Endometrium (tissue), 2 donors: ENCODE measurements at regions not wholly inside any gene's neighbourhood (a gene's known extent, or its start where the extent isn't known, plus 50 kb on each side); places are given as distances from the start of the nearest gene placed in this dataset.
"Not testable (repeated sequence)": the region's sequence is repeated elsewhere in the genome, so short reads cannot be mapped to it uniquely, and the experiment has no call there.

ENCODE experiments used
- FAIRE-seq: peaks from 2 replicates; lab custom pipeline; 2012; peaks lifted over from hg19 to GRCh38; lab: Jason Lieb, UNC
- donor health status: control.
- donor health status: control.

DNA sequence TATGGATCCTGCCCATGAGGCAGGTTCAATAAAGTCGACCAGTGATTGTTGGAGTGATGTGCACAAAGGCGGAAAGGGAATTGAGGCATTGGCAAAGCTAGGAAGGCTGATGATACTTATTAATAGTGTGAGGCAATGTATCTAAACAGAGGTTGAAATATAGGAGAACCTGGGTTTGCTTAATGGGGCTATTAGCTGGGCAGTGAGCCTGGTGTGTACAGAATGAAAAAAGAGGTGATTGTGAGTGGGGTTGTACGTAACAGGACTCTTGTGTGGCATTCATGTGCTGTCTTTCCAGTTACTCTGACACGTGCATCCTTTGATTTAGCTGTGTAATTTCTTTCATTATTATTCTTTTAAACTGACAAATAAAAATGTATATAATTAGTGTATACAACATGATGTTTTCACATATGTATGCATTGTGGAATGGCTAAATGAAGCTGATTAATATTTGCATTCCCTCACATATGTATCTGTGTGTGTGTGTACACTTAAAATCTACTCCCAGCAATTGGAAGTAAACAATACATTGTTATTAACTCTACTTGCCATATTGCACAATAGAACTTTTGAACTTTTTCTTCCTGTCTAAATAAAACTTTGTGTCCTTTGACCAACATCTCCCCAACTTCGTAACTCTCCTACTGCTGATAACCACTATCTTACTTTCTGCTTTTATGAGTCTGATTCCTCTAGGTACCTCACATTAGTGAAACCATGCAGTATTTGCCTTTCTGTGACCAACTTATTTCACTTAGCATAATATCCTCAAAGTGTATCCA, 220.5 kb upstream of the SLC35B3 start:
- no peak for FAIRE-seq

DNA sequence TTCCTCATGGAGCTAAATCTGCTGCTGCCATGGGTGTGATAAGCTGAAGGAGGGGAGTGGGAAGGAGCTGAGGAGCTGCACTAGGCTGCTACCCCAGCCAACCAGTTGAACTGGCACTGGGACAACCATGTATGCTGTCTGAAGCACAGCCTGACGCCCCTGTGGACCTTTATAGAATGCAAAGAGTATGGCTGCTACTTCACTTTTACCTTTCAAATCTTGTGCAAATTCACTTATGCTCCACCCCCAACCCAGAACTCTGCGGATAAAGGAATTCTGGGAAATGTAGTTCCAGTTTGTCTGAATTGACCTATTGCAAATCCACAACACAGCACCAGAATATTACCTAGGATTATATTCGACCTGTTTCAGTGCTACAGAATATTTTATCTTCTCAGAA, 217.4 kb upstream of the SLC35B3 start:
- no peak for FAIRE-seq

DNA sequence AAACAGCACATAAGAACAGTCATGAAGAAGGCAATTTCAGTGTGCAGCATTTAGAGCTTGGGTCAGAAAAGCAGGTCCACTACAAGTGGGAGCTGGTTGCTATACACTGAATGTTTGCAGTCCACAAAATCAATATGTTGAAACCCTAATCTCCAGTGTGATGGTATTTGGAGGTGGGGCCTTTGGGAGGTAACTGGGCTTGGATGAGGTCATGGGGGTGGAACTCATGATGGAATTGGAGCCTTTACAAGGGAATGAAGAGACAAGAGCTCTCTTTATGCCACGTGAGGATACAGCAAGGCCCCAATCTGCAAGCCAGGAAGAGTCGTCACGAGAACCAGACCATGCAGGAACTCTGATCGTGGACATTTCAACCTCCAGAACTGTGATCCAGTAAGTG, 216.7 kb upstream of the SLC35B3 start:
- FAIRE-seq, result no peak

DNA sequence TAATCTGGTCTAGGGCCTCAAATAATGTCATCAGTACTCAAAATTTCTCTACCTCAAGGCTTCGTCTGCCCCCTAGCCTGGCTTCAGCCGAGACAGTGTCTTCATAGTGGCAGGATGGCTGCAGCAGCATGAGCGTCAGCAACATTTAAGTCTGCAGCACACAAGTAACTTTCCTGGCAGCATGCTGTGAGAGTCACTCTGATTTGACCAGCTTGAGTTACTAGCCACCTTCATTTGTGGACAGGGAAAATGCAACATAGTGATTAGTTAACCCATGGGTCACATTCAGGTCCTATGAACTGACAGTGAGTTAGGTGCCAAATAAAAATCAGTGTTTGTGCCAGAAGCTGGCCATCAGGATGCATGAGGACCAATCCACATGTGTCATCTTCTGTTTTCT, 209.9 kb upstream of the SLC35B3 start:
- no peak for FAIRE-seq

DNA sequence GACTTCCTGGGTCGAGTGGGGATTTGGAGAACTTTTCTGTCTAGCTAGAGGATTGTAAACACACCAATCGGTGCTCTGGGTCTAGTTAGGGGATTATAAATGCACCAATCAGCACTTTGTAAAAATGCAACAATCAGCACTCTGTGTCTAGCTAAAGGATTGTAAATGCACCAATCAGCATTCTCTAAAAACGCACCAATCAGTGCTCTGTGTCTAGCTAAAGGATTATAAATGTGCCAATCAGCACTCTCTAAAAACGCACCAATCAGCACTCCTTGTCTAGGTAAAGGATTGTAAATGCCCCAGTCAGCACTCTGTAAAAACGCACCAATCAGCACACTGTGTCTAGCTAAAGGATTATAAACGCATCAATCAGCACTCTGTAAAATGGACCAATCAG, 209.0 kb upstream of the SLC35B3 start:
- FAIRE-seq, result no peak

DNA sequence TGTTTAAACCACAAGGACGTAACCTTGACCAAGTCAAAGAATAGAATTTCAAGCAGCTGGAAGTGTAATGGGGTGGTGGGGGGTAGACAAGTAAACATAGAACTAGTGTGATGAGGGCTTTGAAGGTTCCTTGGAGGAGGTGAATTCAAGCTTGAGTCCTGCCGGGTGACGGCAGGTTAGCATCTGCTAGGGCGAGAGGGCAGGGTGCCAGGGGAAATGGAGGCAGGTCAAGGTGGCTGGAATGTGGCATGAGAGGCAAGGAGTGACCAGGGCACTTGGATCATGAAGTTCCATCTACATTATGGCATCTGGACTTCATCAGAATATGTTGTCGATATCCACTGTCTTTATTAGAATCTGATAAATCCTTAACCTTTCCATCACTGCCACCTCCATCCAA, 207.5 kb upstream of the SLC35B3 start:
- no peak for FAIRE-seq

DNA sequence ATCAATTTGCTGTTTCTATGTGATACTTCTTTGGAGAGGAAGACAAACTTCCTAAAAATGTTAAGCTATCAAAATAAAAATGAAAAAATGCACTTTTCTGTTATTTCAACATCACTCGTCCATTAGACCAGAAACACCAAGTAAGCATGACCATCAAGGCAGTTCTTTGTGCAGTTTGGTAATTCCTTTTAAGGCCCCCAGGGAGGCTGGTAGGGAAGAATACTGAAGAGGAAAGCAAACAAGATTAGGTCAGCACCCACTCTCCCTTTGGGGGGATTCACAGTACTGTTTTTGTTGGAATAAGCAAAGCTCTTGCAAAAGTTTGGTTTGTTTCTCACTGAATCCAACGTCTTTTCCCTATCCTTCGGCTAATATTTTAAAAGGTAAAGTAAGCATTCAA, 206.8 kb upstream of the SLC35B3 start:
- no peak for FAIRE-seq

DNA sequence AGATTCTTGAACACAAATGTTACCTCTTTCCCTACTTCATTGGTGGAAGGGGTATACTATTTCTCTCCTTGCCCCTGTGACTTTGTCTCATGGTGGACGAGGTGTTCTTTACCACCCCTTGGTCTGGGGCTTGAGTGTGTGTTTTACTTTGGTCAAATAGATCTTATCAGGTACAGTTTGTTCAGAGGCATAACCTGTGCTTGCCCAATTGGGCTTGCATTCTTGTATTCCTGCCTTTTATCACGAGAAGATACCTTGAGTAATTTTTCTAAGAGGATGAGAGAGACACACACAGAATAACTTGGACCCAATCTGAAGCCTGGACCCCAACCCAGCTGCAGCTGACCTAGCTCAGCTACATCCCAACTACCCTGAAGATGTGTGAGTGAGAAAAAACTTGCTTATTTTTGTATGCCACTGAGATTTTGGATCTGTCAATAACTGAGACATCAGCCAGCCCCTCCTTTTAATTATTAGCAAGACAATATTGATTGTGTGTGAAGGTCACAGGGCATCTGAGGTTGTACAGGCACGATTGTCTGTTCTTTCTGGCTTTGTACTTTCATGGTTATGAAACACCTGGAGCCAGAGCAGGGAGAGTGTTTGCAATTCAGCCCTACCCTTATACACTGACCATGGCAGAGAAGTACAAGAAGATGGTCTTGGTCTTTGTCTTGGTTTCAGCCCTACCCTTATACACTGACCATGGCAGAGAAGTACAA, 204.7 kb upstream of the SLC35B3 start:
- FAIRE-seq, result no peak

DNA sequence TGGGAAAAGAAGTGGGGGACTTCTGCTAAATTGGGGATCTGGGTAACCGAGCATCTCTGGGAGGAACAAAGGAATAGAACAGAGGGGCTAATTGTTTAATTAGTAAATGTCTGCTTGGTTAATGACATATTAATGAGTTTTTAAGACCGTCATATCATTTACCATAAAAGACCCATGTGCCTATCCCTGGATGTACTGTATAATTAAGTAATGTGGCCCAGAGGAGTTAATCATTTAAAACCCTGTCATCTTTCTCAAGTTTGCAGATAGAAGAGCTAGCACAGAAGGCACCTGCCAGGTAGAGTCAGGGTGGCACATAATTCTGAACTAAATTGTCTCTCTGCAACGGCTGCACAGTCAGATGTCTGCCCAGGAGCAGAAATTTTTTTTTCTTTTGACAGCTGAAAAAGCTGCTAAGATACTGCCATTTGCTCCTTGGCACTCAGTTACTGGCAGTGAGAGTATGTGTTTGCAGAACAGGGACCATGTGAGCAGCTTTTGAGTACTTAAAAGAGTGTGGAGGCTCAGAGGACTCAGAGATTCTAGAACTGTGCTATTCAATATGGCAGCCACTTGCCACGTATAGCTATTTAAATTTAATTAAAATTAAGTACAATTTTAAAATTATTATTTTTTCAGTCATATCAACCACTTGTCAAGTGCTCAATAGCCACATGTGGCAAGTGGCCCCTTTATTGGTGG, 202.7 kb upstream of the SLC35B3 start:
- no peak for FAIRE-seq

DNA sequence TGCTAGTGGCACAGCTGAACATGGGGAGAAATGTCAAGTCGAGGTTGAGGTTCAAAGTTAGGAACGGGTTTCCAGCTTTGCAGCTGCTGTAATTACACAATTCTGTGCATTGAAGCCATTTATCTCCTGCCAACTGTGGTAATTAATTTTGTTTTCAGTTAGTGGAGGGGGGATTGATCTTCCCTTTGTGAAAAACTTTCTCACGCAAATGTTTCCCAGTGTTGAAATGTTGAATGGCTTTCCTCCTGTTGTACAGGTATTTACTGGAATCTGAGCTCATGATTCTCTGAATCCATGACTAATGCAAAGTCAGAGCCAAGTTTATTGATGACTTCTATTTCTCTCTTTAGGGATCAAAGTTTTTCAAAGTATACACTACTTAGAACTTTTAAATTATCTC, 198.4 kb upstream of the SLC35B3 start:
- FAIRE-seq, result no peak

DNA sequence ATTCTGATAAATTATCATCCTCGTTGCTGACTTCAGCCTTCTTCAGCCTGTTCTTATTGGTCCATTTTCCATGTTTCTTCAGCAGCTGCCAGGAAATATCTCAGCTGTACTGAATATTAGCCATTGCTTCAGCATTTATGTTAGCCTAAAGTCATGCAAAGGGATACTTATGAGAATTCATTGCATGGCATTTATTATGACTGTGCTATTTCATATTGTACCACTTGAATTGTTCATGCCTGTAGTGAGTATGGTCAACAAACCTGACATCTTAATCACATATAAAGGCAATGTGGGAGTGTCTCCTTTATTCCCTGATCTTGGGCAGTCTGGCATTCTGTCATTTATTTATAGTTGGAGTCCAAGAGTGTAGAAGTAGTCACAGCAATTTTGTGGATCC, 193.4 kb upstream of the SLC35B3 start:
- FAIRE-seq, result no peak

DNA sequence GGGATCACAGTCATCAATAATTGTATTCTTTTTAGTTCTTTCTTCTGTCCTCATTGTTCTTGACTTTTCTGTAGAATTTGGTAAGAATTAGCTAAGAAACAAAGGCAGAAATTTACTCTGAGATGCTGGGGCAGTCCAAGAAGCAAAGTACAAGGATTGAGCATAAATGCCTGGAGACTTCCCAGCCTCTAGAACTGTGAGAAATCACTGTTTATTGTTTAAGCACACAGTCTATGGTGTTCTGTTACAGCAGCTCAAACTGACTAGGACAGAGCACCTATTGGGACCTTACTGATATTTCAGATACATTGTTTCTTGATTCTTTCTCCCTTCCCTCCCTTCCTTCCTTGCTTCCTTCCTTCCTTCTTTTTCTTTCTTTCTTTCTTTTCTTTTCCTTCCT, 192.7 kb upstream of the SLC35B3 start:
- FAIRE-seq, result no peak

DNA sequence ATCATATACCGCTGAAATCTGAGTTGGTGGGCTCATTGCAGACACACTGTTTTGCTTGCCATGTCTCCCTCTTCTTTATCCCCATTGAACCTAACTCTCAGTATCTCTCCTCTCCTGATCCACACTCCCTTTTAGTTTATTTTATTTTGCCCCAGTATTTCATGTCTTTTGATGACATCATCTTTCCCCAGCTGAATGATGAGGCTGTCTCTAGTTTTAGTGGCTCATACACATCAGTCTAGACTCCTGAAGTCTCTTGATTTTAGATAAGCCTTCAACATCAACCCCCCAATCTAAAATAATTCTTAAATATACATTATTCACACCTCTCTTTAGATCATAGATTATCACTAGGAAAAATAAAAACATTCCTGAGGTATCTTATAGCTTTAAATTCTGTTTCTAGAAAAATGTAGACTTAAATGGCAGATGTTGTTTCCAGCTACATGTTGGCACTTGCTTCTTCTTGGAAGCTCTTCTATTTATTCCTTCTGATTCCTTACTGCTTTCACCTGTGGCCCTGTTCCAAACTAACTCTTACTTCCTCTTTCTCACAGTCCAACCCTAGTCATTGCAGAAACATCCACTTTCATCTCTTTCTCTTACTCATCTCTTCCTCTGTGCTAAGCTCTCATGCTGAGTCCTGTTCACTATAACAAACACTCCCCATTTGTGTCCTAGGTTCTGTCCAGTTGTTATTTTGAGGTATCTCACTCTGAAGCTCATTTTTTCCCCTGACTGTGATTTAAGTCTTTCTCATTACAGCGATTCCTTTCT, 191.9 kb upstream of the SLC35B3 start:
- FAIRE-seq, result no peak

DNA sequence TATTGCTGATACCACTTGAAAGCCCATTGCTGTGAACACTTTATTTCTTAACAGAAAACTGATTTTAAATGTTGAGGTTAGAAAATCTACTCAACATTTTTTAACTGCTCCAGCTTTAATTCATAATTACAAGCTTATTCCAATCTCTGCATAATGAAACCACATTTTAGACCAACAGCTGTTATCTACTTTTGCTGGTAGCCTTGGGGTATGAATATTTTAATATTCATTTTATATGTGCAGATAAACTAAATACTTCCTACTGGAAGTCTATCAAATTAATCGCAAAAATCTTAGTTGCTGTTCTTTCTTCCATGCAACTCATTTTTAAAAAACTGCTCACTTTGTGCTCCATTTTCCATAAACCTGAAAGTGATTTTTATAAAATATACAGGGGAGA, 189.3 kb upstream of the SLC35B3 start:
- FAIRE-seq, result no peak

DNA sequence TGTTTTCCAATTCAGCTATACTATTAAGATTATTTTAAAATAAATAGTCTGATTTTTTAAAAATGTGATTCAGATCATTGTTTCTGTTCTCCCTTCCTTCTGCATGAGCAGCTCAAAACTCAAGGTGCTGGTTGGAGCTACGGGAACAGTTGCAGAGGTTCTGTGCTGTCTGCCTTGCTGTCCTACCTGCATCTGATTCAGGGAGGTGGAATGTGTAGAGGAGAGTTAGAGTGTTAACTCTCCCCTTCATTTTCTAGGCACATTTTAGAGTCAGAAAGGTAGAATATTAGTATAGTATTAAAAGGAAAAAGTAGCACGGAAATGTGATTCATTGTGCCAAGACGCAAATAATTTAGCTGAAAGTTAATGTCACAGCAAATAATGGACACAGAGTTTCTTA, 188.1 kb upstream of the SLC35B3 start:
- no peak for FAIRE-seq

DNA sequence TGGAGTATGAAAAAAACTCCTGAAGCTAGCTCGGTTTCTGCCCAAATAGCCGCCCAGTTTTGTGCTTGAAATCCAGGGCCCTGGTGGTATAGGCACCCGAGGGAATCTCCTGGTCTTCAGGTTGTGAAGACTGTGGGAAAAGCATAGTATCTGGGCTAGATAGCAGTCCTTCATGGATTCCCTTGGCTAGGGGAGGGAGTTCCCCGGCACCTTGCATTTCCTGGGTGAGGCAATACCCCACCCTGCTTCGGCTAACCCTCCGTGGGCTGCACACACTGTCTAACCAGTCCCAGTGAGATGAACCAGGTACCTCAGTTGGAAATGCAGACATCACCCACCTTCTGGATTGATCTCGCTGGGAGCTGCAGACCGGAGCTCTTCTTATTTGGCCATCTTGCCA, 184.5 kb upstream of the SLC35B3 start:
- FAIRE-seq, result no peak

DNA sequence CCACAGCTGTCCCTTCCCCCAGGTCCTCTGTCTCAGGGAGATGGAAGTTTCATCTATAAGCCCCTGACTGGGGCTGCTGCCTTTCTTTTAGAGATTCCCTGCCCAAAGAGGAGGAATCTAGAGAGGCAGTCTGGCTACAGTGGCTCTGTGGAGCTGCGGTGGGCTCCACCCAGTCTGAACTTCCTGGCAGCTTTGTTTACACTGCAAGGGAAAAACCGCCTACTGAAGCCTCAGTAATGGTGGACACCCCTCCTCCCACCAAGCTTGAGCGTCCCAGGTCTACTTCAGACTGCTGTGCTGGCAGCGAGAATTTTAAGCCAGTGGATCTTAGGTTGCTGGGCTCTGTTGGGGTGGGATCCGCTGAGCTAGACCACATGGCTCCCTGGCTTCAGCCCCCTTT, 184.1 kb upstream of the SLC35B3 start:
- FAIRE-seq, result not testable (repeated sequence)

DNA sequence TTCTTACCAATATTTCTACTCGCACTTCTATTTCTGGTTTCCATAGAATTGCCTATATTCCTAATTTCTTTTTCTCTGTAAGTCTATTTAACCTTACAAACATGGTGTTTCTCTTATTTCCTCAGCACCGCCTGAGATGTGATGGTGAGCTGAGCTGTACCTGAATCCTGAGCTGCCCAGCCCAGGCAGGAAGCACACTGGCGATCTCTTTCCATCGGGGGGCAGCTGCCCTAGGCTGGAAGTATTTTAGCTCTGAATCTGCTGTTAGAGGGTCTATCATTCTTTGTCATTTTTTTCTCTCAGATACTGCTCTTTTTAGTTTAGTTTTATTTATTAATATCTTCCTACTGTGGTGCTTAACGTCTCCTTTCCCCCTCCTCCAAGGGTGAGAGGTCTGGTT, 173.4 kb upstream of the SLC35B3 start:
- no peak for FAIRE-seq

DNA sequence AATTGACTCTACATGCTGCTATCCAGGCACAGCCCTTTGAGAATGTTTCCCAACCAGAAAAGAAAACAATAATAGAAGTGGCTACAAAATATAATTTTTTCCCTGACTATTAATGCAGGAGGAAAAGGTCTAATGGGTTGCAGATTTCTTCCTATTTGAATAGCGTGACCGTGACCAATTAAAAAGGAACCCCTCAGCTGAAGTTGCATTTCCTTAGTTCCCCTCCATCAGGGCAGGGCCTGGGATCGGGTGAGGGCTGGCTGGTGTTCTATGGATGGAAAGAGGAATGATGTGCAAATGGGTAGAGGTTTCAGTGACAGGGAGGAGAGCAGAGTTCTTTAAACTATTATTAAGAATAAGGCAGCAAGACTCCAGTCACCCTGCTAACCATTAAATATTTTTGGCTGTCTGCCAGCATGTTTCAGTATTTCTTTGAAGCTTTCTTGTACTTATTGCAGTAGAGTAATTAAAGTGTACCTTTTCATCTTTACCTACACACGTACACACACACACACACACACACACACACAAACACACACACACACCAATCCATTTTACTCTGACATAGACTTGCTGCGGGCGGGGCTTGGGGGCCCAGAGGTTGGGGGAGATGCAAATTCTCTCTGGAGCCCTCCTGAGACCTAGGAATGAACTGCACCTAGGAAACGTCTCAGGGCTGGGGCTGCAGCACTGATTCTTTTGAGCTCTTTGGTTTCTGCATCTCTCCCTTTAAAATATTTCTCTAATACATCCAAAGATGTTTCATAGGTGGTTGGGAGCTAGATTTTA, 154.8 kb upstream of the SLC35B3 start:
- no peak for FAIRE-seq

DNA sequence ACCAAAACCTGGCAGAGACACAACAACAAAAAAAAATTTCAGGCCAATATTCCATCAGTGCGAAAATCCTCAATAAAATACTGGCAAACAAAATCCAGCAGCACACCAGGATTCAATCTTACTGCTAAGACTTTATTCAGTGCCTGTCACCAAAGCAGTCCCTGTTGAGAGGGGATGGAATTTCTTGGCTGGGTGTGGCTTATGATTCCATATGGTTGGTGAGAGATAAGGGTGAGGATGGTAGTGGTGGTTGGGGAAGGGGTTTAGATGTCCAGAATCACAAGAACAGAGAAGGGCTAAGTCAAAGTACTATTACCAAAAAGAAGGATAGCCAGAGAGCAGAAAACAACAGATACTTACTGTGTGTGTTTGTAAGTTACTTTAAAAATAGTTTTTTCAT, 152.8 kb upstream of the SLC35B3 start:
- no peak for FAIRE-seq

DNA sequence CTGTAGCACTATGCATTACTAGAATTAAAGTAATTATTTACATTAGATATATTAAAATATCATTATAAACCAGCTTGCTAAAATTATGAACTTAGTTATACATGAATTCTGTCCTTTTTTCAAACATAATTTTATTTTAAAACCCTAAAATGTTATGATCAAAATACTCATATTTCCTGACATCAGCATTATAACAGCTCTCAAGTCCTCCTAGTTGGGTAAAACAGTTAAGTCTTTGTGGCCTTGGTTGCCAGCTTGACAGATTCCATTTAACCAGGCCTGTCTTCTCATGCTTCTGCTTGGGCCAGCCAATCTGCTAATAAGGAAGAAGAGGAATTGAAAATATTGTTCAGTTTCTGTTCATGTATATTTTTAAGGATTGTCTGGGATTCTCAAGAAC, 147.9 kb upstream of the SLC35B3 start:
- FAIRE-seq, result no peak

DNA sequence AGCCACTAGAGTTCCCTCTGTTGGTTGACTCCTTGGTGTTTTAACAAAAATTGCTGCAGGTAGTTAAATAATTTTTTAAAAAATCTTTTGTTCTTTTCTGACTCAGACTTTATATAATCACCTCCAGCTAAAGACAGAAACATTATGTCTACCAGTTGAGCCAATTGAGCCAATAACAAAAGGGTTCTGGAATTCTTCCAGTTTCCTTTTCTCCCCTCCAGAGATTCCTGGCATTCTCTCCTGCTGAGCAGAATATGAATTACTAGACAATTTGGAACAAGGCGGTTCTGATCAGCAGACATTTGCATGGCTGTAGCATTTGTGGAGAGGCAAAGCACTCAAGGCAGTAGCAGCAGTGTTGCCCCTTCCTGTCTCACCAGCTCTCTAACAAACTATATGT, 144.0 kb upstream of the SLC35B3 start:
- FAIRE-seq, result no peak
